ENCODE measurements at regions not wholly inside any gene's neighbourhood (a gene's known extent, or its start where the extent isn't known, plus 50 kb on each side); places are given as distances from the start of the nearest gene placed in this dataset.

DNA sequence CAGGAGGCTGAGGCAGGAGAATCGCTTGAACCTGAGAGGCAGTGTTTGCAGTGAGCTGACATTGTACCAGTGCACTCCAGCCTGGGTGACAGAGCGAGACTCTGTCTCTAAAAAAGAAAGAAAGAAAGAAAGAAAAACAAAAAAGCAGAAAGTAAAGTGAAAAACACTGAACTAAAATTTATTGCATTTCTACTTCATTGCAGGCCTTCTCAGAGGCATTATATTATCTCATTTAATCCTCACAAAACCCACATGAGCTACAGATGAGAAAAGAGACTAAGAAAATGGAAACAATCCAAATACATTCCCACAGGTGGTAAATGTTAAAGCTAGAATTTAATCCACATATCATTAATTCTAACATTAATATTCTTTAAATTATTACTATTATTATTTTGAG is 147.2 kb upstream of the FREM2 start:
- Histone ChIP-seq H3K27ac (no peak overlapping the region), H3K4me1 (no peaks in the 10 kb centered on the region), H3K36me3 (no peaks in the 10 kb centered on the region), H3K4me3 (no peak overlapping the region), H3K9me3 (replicated peaks) (no peaks in the 10 kb centered on the region), H3K27me3 (no peaks in the 10 kb centered on the region; the same call in 1 of the 2 replicates)
- DNase-seq, result no peak

DNA sequence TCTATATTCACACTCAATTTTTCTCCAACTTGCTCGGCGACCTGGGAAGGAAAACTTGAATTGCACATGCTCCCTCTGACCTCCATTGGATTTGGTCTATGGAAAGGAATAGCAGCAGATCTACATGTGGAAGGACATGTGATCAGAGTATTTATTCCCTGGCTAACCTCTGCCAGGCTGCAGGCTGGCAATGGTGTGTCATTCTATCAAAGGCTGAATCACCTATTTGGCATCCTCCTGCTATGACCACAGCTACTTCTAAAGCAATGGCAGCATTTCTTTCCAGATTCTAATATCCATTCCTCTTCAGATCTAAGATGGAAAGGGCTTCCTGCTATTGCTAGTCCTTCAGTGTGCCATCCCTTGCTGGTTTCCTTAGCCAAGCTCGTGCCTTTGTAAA is 144.3 kb upstream of the FREM2 start:
- Histone ChIP-seq H3K27me3 (no peaks in the 10 kb centered on the region; the same call in 1 of the 2 replicates), H3K36me3 (no peaks in the 10 kb centered on the region), H3K4me1 (no peaks in the 10 kb centered on the region), H3K4me3 (no peak overlapping the region), H3K27ac (no peak overlapping the region), H3K9me3 (replicated peaks) (no peaks in the 10 kb centered on the region)
- no peak for DNase-seq

DNA sequence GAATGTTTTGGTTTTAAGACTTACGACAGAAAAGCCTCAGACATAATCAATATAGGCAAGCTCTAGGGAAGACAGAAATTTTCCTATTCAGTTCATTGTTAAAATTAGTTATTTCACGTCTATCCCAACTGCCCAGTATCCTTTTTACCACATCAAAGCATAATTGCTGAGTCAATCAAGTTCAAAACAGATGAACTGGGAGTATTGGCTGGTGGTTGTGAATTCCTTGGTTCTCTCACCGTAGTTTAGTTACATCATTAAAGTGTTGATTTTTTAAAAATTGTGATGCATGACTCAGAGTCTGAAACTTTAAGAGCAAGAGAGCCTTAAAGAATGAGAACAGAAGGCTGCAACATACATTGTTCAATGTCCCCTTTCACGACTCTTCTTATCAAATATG is 143.3 kb upstream of the FREM2 start:
- no peaks in the 10 kb centered on the region for H3K4me1 ChIP-seq
- H3K27me3 ChIP-seq, result no peaks in the 10 kb centered on the region; the same call in 1 of the 2 replicates
- no peaks in the 10 kb centered on the region for H3K36me3 ChIP-seq
- DNase-seq, result no peak
- no peak overlapping the region for H3K27ac ChIP-seq
- H3K9me3 ChIP-seq (replicated peaks), result no peaks in the 10 kb centered on the region
- H3K4me3 ChIP-seq, result no peak overlapping the region

DNA sequence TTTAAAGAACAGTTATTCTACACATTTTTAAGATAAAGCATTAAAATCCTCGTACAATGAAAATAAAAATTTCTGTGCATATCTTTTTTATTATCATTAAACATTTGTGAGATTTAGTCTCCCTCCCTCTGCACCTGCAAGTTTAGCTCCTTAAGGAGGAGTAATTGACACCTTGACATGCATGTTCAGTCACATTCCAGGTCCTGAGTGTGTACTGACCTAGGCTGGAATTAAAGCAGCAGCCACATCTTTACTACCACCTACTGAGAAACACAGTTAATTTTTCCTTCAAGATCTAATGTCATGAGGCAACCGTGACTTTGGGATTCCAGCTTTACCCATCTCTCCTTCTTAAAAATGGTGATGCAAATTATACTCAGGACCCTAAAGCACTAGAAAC is 123.1 kb upstream of the FREM2 start:
- Histone ChIP-seq H3K27me3 (no peaks in the 10 kb centered on the region), H3K9me3 (replicated peaks) (no peaks in the 10 kb centered on the region), H3K4me1 (no peaks in the 10 kb centered on the region; the same call in 1 of the 2 replicates), H3K36me3 (no peaks in the 10 kb centered on the region), H3K27ac (no peak overlapping the region), H3K4me3 (no peak overlapping the region)
- no peak for DNase-seq

DNA sequence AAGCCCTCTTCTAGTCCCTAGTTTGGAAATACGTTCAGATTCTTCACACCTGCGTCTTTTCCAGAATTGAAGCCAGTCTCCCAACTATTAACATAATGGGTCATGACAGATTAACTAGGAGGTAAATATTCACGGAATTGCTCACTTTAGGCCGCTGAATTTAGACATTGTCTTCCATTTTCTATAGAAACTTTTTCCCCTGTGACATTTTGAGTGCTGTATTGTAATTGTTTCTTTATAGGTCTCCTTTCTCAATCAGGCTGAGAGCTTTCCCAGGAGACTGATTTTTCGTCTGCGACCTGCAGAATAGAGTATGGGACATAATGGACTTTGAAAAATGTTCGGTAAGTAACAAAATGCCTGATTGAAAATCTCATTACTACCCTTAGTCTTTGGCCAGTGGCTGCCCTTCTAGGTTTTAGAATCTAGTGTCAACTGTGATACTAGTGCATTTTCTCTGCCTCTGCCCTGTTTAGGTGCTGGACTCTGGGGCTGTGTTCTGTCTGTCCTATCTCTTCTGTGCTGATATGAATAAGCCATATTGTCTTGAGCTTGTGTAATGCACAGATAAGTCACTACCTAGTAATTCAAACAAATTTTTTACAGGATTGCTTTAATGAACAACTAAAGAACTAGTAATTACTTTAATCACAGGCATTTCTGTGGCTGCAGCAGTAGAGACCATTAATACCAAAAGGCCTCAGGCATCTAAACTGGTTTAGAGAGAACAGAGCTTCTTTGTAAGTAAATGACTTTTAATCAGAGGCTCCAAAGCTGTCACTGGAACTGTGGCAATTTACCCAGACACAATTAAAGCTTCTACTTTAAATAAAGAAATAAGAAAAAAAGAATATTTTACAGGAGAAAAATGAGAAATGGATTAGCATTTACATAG is 122.4 kb upstream of the FREM2 start:
- Histone ChIP-seq H3K36me3 (no peaks in the 10 kb centered on the region), H3K27ac (no peak overlapping the region), H3K4me1 (no peaks in the 10 kb centered on the region; the same call in 1 of the 2 replicates), H3K4me3 (no peak overlapping the region), H3K9me3 (replicated peaks) (no peaks in the 10 kb centered on the region), H3K27me3 (no peaks in the 10 kb centered on the region)
- peak in 1 of 2 experiments; percentile 19 for DNase-seq

DNA sequence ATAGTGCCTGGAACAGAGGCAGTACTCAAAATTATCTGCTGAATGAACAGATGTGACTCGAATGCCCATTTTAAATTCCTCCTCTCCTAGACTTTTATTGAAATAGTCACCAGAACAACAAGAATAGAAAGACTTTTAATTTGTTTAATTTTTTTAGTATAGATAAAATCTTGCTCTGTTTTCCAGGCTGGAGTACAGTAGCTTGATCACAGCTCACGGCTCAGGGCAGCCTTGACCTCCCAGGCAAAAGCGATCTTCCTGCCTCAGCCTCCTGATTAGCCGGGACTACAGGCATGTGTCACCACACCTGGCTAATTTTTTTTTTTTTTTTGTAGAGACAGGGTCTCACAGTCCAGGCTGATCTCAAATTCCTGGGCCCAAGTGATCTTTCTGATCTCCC is 120.9 kb upstream of the FREM2 start:
- no peak overlapping the region for H3K27ac ChIP-seq
- H3K36me3 ChIP-seq, result no peaks in the 10 kb centered on the region
- no peaks in the 10 kb centered on the region; the same call in 1 of the 2 replicates for H3K4me1 ChIP-seq
- no peak for DNase-seq
- no peak overlapping the region for H3K4me3 ChIP-seq
- H3K9me3 ChIP-seq (replicated peaks), result no peaks in the 10 kb centered on the region
- no peaks in the 10 kb centered on the region for H3K27me3 ChIP-seq

DNA sequence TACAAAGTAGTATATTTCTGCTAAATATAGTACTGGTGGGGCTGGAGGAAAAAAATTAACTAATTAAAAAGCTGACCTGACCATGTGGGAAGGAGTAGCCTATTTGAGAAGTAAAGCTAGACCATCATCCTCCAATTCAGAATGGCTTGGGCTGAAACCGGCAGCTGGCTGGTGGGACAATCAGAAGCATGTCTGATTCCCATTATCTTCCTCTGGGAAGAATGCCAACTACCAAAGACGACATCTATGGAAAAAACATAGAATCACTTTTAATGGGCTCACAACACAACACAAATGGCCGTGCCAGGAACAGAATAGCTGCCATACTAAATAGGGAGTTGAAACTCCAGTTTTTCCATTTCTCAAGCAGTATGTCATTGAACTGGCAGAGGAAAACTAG is 120.4 kb upstream of the FREM2 start:
- Histone ChIP-seq H3K4me3 (no peak overlapping the region), H3K36me3 (no peaks in the 10 kb centered on the region), H3K9me3 (replicated peaks) (no peaks in the 10 kb centered on the region), H3K27ac (no peak overlapping the region), H3K27me3 (no peaks in the 10 kb centered on the region), H3K4me1 (no peaks in the 10 kb centered on the region; the same call in 1 of the 2 replicates)
- peak; percentile 26 to 68 for DNase-seq

DNA sequence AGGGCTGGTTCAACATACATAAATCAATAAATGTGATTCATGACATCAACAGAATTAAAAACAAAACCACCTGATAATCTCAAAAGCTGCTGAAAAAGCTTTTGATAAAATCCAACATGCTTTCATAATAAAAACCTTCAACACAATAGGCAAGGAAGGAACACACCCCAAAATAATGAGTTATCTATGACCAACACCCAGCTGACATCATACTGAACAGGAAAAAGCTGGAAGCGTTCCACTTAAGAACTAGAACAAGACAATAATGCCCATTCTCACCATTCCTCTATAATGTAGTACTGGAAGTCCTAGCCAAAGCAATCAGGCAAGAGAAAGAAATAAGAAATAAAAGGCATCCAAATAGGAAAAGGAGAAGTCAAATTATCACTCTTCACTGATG is 116.2 kb upstream of the FREM2 start:
- H3K4me3 ChIP-seq, result no peak overlapping the region
- no peaks in the 10 kb centered on the region for H3K36me3 ChIP-seq
- DNase-seq, result no peak
- no peaks in the 10 kb centered on the region; the same call in 1 of the 2 replicates for H3K4me1 ChIP-seq
- no peaks in the 10 kb centered on the region for H3K9me3 ChIP-seq (replicated peaks)
- H3K27me3 ChIP-seq, result no peaks in the 10 kb centered on the region
- no peak overlapping the region for H3K27ac ChIP-seq

DNA sequence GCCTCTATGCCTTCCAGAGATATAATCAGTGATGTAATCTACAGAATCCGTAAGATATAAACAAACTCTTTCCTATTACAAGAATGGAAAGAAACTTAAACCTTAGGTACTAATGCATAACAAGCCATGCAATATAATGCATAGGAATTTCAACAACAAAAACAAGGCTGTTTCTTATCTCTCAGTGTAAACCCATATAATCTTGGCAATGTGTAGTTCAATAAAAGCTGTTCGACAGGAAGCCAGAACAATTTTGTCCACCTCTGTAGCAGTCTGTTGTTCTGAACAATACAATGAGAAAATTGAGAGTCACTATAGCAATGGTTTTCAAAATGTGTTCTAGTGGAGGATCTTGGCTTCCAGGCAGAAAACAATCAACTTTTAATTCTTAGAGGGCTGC is 111.5 kb upstream of the FREM2 start:
- H3K27ac ChIP-seq, result no peak overlapping the region
- H3K36me3 ChIP-seq, result no peaks in the 10 kb centered on the region
- no peak overlapping the region for H3K4me3 ChIP-seq
- H3K9me3 ChIP-seq (replicated peaks), result no peaks in the 10 kb centered on the region
- no peaks in the 10 kb centered on the region for H3K27me3 ChIP-seq
- no peaks in the 10 kb centered on the region for H3K4me1 ChIP-seq
- DNase-seq, result no peak

DNA sequence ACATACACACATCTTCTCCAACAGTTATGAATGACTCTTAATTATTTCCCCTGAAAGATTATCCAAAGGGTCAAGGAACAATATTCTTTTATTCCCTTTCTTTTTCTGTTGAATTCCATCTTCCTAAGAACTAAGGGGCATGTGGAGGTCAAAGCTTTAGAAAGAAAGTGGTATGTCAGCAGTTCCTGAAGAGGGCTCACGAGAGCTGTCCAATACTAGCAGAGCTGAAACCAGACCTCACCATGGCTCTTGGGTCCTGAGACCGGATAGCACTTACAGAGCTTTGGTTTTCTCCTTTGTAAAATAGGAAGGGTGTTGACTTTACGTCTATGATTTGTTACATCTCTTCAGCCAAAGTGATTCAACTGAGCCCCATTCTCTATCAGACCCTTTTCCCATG is 109.8 kb upstream of the FREM2 start:
- Histone ChIP-seq H3K36me3 (no peaks in the 10 kb centered on the region), H3K9me3 (replicated peaks) (no peaks in the 10 kb centered on the region), H3K4me1 (no peaks in the 10 kb centered on the region), H3K27ac (no peak overlapping the region), H3K27me3 (no peaks in the 10 kb centered on the region), H3K4me3 (no peak overlapping the region)
- peak; percentile 9 to 40 for DNase-seq

DNA sequence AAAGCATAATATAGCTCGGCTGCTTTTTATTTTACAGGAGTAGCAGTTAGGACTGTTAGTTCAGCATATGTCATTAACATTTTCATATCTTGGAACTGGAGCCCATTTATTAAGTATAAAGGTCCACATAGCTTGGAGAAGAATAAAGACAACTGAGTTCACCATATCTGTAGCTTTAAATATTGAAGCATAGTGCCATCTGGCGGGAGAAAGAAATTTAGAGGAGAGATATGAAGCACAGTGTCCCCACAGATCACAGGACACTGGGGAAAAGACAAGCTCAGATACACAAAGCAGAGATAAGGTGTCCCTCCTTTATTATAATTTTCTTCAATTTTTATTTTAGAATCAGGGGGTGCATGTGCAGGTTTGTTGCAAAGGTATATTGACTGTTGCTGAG is 104.7 kb upstream of the FREM2 start:
- Histone ChIP-seq H3K4me3 (no peak overlapping the region), H3K36me3 (no peaks in the 10 kb centered on the region), H3K27ac (no peak overlapping the region), H3K9me3 (replicated peaks) (no peaks in the 10 kb centered on the region), H3K4me1 (no peaks in the 10 kb centered on the region), H3K27me3 (no peaks in the 10 kb centered on the region)
- DNase-seq, result peak; percentile 23 to 74

DNA sequence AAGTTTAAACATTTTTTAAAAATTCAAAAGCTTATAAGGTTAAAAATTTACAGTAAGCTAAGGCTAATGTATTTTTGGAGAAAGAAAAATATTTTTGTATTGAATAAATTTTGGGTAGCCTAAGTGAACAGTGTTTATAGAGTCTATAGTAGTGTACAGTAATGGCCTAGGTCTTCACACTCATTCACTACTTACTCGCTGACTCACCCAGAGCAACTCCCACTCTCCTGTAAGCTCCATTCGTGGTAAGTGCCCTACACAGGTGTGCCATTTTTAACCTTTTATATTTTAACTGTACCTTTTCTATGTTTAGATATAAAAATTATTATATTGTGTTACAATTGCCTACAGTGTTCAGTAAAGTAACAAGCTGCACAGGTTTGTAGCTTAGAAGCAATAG is 96.6 kb upstream of the FREM2 start:
- H3K4me1 ChIP-seq, result no peaks in the 10 kb centered on the region

DNA sequence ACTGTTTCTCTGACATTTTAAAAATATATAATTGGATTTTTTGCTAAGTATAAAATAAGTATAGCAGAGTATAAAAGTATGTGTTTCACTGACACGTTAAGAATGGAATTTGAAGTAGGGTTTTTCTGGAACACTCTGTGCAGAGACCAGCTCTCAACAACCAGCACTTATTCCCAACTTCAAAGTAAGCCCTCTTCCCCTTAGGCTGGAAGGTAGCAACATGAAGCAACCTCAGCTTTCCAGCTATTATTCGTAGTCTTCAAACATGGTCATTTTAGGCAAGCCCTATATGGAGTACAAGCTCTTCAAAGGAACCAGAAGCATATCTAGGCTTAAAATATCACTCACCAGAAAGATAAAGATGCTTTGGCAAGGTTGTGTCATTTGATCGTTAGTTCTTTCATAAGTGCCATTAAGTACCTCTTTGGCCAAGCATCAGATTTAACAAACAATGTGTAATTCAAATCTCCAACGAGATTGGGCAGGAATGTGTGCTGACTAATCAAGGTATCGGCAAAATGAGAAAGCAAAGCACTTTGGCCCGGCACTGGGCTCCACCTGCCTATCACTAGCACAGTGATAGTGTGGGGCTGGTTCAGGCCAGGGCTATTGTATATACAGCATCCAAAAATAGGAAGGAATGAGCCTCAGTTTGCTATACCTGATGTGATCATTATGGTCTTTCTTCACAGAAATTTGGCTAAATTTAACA is 95.9 kb upstream of the FREM2 start:
- H3K4me3 ChIP-seq, result no peak overlapping the region
- no peaks in the 10 kb centered on the region for H3K4me1 ChIP-seq
- H3K27me3 ChIP-seq, result no peaks in the 10 kb centered on the region
- H3K36me3 ChIP-seq, result no peaks in the 10 kb centered on the region
- no peak overlapping the region for H3K27ac ChIP-seq
- no peak for DNase-seq
- no peaks in the 10 kb centered on the region for H3K9me3 ChIP-seq (replicated peaks)

More for the DNA sequence above, 96.6 kb upstream of the FREM2 start:
- Histone ChIP-seq H3K4me3 (no peak overlapping the region), H3K9me3 (replicated peaks) (no peaks in the 10 kb centered on the region), H3K27ac (no peak overlapping the region), H3K36me3 (no peaks in the 10 kb centered on the region), H3K27me3 (no peaks in the 10 kb centered on the region)
- DNase-seq, result no peak

DNA sequence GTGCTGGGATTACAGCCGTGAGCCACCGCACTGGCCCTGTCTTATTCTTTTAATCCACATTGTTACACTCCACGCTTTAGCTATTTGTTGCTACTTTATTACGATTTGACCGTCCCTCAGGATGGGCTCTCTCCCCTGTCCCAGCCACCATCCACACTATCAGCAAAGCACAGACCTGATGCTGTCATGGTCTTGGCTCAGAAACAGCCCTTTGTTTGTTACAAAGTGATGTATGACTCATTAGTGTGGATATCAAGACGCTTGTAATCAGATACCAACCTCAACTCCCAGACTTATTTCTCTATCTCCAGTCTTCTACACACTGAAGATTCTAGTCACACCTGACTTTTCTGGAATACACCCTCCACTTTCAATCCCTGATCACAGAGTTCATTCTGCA is 84.6 kb upstream of the FREM2 start:
- DNase-seq, result peak in 1 of 2 experiments; percentile 14

DNA sequence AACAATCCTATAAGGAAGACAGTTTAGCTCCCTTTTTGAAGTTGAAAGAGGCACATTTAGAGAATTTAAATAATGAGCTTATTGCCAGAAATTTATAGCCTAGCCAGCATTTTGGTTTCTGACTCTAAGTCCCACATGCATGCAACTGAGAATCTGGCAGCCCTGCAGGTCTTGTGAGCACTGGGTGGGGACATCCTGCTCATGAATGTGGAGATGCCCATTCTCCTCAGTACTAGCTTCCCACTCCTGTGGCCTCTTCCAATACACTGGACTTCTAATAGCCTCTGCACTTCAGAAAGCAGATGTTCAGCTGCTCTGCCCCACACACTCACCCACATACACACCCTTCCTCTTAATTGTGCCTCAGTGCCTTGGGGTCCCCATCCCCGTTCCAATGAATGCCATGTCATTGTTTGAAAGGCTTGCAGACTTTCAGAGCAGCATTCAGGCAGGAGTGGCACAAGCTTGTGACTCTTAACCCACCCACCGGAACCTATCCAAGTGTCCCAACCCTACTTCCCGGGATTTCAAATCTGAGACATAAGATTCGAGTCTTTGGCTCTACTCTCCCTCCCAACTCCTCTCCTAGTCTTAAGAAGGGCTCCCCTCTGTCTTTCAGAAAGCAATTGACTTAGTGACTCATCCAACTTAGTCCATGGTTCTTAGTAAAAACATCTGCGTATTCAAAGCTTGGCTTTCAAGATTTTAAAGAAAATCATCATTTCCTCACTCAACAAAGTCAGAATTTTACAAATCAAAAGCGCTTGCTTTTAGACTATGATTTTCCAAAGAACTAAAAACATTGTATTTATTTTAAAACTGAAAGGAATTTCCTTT is 80.0 kb upstream of the FREM2 start:
- no peaks in the 10 kb centered on the region for H3K4me1 ChIP-seq
- H3K27ac ChIP-seq, result no peak overlapping the region
- H3K27me3 ChIP-seq, result no peaks in the 10 kb centered on the region
- no peak overlapping the region for H3K4me3 ChIP-seq
- no peak for DNase-seq
- no peaks in the 10 kb centered on the region for H3K9me3 ChIP-seq (replicated peaks)
- no peaks in the 10 kb centered on the region for H3K36me3 ChIP-seq

More for the DNA sequence above, 84.6 kb upstream of the FREM2 start:
- no peak overlapping the region for H3K4me3 ChIP-seq
- no peaks in the 10 kb centered on the region for H3K4me1 ChIP-seq
- H3K27me3 ChIP-seq, result no peaks in the 10 kb centered on the region
- H3K27ac ChIP-seq, result no peak overlapping the region
- no peaks in the 10 kb centered on the region for H3K9me3 ChIP-seq (replicated peaks)
- no peaks in the 10 kb centered on the region for H3K36me3 ChIP-seq

All from SJCRH30 (cell line).